ENCODE measurements at regions not wholly inside any gene's neighbourhood (a gene's known extent, or its start where the extent isn't known, plus 50 kb on each side); places are given as distances from the start of the nearest gene placed in this dataset.
"Not testable (repeated sequence)": the region's sequence is repeated elsewhere in the genome, so short reads cannot be mapped to it uniquely, and the experiment has no call there.

GRCh38 chr9:106218427-106218826 is 524.1 kb downstream of the TMEM38B start:
- intact Hi-C loops (cut with micrococcal nuclease) = no loop called here
- ATAC-seq (no peak), DNase-seq (no peak)
- Mint-ChIP-seq H3K36me3 (no peaks in the 10 kb centered on the region), H3K9me3 (peaks cover 0 to 16% (median 4%) of the 10 kb centered on the region in 11 donors), H3K4me1 (no peaks in the 10 kb centered on the region), H3K27me3 (no peaks in the 10 kb centered on the region), H3K27ac (no peak overlapping the region), H3K4me3 (no peak overlapping the region)
- Histone ChIP-seq H3K36me3 (ENCODE audit: control insufficient read depth in 2 of 3, insufficient read depth in 3 of 3, low read length in 3 of 3) (no peaks in the 10 kb centered on the region), H3K27me3 (ENCODE audit: control insufficient read depth in 2 of 2, insufficient read depth in 2 of 2, low read length in 2 of 2) (no peaks in the 10 kb centered on the region), H3K4me1 (ENCODE audit: control insufficient read depth in 2 of 2, insufficient read depth in 2 of 2, low read length in 2 of 2) (no peaks in the 10 kb centered on the region), H3K4me3 (ENCODE audit: low read length) (no peak overlapping the region), H3K27ac (ENCODE audit: low read depth, low read length) (no peak overlapping the region), H3K9me3 (ENCODE audit: control insufficient read depth in 2 of 3, low read length in 3 of 3) (peaks cover 0 to under 1% (median 0%) of the 10 kb centered on the region in 3 experiments)
- CTCF ChIA-PET = no interaction called here
- POLR2A ChIA-PET = no interaction called here

- no peaks in the 10 kb centered on the region for H3K36me3 ChIP-seq (ENCODE audit: control insufficient read depth in 2 of 3, insufficient read depth in 3 of 3, low read length in 3 of 3)
- peaks cover 0 to 5% (median 0%) of the 10 kb centered on the region in 3 experiments for H3K9me3 ChIP-seq (ENCODE audit: control insufficient read depth in 2 of 3, low read length in 3 of 3)
- ChIA-PET CTCF (no interaction called here), POLR2A (no interaction called here)
- DNase-seq = no peak
- no peaks in the 10 kb centered on the region for H3K27me3 Mint-ChIP-seq
- H3K4me3 Mint-ChIP-seq = no peak overlapping the region
- H3K4me1 Mint-ChIP-seq = no peaks in the 10 kb centered on the region
- ATAC-seq = no peak
- no peaks in the 10 kb centered on the region for H3K27me3 ChIP-seq (ENCODE audit: control insufficient read depth in 2 of 2, insufficient read depth in 2 of 2, low read length in 2 of 2)
- no peak overlapping the region for H3K27ac ChIP-seq (ENCODE audit: low read depth, low read length)
- H3K4me3 ChIP-seq (ENCODE audit: low read length) = no peak overlapping the region
- intact Hi-C loops (cut with micrococcal nuclease) = no loop called here
- no peaks in the 10 kb centered on the region for H3K36me3 Mint-ChIP-seq
- no peaks in the 10 kb centered on the region for H3K4me1 ChIP-seq (ENCODE audit: control insufficient read depth in 2 of 2, insufficient read depth in 2 of 2, low read length in 2 of 2)
- no peak overlapping the region for H3K27ac Mint-ChIP-seq
- peaks cover 0 to 20% (median 4%) of the 10 kb centered on the region in 11 donors for H3K9me3 Mint-ChIP-seq
Measured at GRCh38 chr9:106218854-106219253, 524.5 kb downstream of the TMEM38B start.

GRCh38 chr9:106220415-106220814 is 526.1 kb downstream of the TMEM38B start:
- Histone ChIP-seq H3K9me3 (ENCODE audit: control insufficient read depth in 2 of 3, low read length in 3 of 3) (peaks cover 0 to 7% (median 0%) of the 10 kb centered on the region in 3 experiments), H3K4me3 (ENCODE audit: low read length) (no peak overlapping the region), H3K4me1 (ENCODE audit: control insufficient read depth in 2 of 2, insufficient read depth in 2 of 2, low read length in 2 of 2) (no peaks in the 10 kb centered on the region), H3K27me3 (ENCODE audit: control insufficient read depth in 2 of 2, insufficient read depth in 2 of 2, low read length in 2 of 2) (no peaks in the 10 kb centered on the region), H3K27ac (ENCODE audit: low read depth, low read length) (no peak overlapping the region), H3K36me3 (ENCODE audit: control insufficient read depth in 2 of 3, insufficient read depth in 3 of 3, low read length in 3 of 3) (no peaks in the 10 kb centered on the region)
- Mint-ChIP-seq H3K27ac (no peak overlapping the region), H3K4me1 (no peaks in the 10 kb centered on the region), H3K36me3 (no peaks in the 10 kb centered on the region), H3K27me3 (no peaks in the 10 kb centered on the region), H3K9me3 (peaks cover 2 to 27% (median 9%) of the 10 kb centered on the region in 11 donors), H3K4me3 (no peak overlapping the region)
- ChIA-PET POLR2A (no interaction called here), CTCF (no interaction called here)
- intact Hi-C loops (cut with micrococcal nuclease) = no loop called here
- DNase-seq = no peak
- no peak for ATAC-seq

DNA sequence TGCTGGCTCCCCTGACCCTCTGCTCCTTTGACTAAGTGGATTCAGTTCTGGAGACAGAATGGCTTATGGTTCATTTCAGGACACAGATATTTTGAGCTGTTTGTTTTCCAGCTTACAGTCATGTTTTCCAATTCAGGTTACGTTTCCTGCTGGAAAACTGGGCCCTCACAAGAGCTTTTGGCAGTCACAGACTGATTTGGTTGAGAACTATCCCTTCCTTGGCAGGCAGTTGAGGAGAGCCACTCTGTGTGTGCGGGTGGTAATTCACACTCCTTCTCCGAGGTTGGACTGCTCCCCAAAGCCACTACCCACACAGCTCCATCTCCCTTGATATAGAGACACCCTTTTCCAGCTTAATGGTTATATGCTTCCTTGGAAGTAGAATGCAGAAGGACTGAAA is 534.5 kb downstream of the TMEM38B start:
- DNase-seq (no peak), ATAC-seq (no peak)
- ChIA-PET POLR2A (no interaction called here), CTCF (no interaction called here)
- Mint-ChIP-seq H3K36me3 (peaks cover 0 to 7% (median 0%) of the 10 kb centered on the region in 5 donors), H3K4me1 (peaks cover 0 to 1% (median 0%) of the 10 kb centered on the region in 7 donors), H3K27me3 (no peaks in the 10 kb centered on the region), H3K4me3 (no peak overlapping the region), H3K9me3 (peaks cover 2 to 40% (median 11%) of the 10 kb centered on the region in 11 donors), H3K27ac (no peak overlapping the region)
- Histone ChIP-seq H3K4me1 (ENCODE audit: control insufficient read depth in 2 of 2, insufficient read depth in 2 of 2, low read length in 2 of 2) (no peaks in the 10 kb centered on the region), H3K9me3 (ENCODE audit: control insufficient read depth in 2 of 3, low read length in 3 of 3) (peaks cover 0 to 2% (median 0%) of the 10 kb centered on the region in 3 experiments), H3K36me3 (ENCODE audit: control insufficient read depth in 2 of 3, insufficient read depth in 3 of 3, low read length in 3 of 3) (no peaks in the 10 kb centered on the region), H3K4me3 (ENCODE audit: low read length) (no peak overlapping the region), H3K27me3 (ENCODE audit: control insufficient read depth in 2 of 2, insufficient read depth in 2 of 2, low read length in 2 of 2) (no peaks in the 10 kb centered on the region), H3K27ac (ENCODE audit: low read depth, low read length) (no peak overlapping the region)
- intact Hi-C loops (cut with micrococcal nuclease) = no loop called here

- H3K9me3 ChIP-seq (ENCODE audit: control insufficient read depth in 2 of 3, low read length in 3 of 3) = no peaks in the 10 kb centered on the region
- ChIA-PET POLR2A (no interaction called here), CTCF (no interaction called here)
- Mint-ChIP-seq H3K4me1 (peaks cover 0 to 1% (median 0%) of the 10 kb centered on the region in 7 donors), H3K9me3 (peaks cover 2 to 32% (median 9%) of the 10 kb centered on the region in 11 donors), H3K36me3 (peaks cover 0 to 7% (median 0%) of the 10 kb centered on the region in 5 donors), H3K27me3 (no peaks in the 10 kb centered on the region), H3K27ac (no peak overlapping the region), H3K4me3 (no peak overlapping the region)
- H3K36me3 ChIP-seq (ENCODE audit: control insufficient read depth in 2 of 3, insufficient read depth in 3 of 3, low read length in 3 of 3) = no peaks in the 10 kb centered on the region
- no peak overlapping the region for H3K27ac ChIP-seq (ENCODE audit: low read depth, low read length)
- no peak overlapping the region for H3K4me3 ChIP-seq (ENCODE audit: low read length)
- H3K27me3 ChIP-seq (ENCODE audit: control insufficient read depth in 2 of 2, insufficient read depth in 2 of 2, low read length in 2 of 2) = no peaks in the 10 kb centered on the region
- DNase-seq (no peak), ATAC-seq (no peak)
- H3K4me1 ChIP-seq (ENCODE audit: control insufficient read depth in 2 of 2, insufficient read depth in 2 of 2, low read length in 2 of 2) = no peaks in the 10 kb centered on the region
- intact Hi-C loops (cut with micrococcal nuclease) = no loop called here
Measured at GRCh38 chr9:106233116-106233515, 538.8 kb downstream of the TMEM38B start.

DNA sequence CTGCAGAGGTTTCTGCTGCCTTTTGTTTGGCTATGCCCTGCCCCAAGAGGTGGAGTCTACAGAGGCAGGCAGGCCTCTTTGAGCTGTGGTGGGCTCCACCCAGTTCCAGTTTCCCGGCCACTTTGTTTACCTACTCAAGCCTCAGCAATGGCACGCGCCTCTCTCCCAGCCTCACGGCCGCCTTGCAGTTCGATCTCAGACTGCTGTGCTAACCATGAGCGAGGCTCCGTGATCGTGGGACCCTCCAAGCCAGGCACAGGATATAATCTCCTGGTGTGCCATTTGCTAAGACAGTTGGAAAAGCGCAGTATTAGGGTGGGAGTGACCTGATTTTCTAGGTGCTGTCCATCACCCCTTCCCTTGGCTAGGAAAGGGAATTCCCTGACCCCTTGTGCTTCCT is 566.6 kb downstream of the TMEM38B start:
- H3K4me3 Mint-ChIP-seq; H3K36me3 ChIP-seq (ENCODE audit: control insufficient read depth in 2 of 3, insufficient read depth in 3 of 3, low read length in 3 of 3); DNase-seq; H3K36me3 Mint-ChIP-seq; H3K27me3 ChIP-seq (ENCODE audit: control insufficient read depth in 2 of 2, insufficient read depth in 2 of 2, low read length in 2 of 2); intact Hi-C loops (cut with micrococcal nuclease); H3K4me1 Mint-ChIP-seq; H3K27ac ChIP-seq (ENCODE audit: low read depth, low read length); CTCF ChIA-PET; H3K4me3 ChIP-seq (ENCODE audit: low read length); POLR2A ChIA-PET; H3K9me3 ChIP-seq (ENCODE audit: control insufficient read depth in 2 of 3, low read length in 3 of 3); H3K27ac Mint-ChIP-seq; H3K27me3 Mint-ChIP-seq; ATAC-seq; H3K4me1 ChIP-seq (ENCODE audit: control insufficient read depth in 2 of 2, insufficient read depth in 2 of 2, low read length in 2 of 2): not testable (repeated sequence)
- H3K9me3 Mint-ChIP-seq = peaks cover 5 to 37% (median 12%) of the 10 kb centered on the region in 11 donors

- H3K36me3 Mint-ChIP-seq = no peaks in the 10 kb centered on the region
- CTCF ChIA-PET = no interaction called here
- intact Hi-C loops (cut with micrococcal nuclease) = no loop called here
Measured at GRCh38 chr9:106277966-106278365, 583.6 kb downstream of the TMEM38B start.

More at GRCh38 chr9:106277966-106278365, 583.6 kb downstream of the TMEM38B start:
- H3K4me3 Mint-ChIP-seq = no peak overlapping the region
- H3K27me3 Mint-ChIP-seq = no peaks in the 10 kb centered on the region
- no peaks in the 10 kb centered on the region for H3K4me1 Mint-ChIP-seq
- H3K27me3 ChIP-seq (ENCODE audit: control insufficient read depth in 2 of 2, insufficient read depth in 2 of 2, low read length in 2 of 2) = no peaks in the 10 kb centered on the region
- H3K4me1 ChIP-seq (ENCODE audit: control insufficient read depth in 2 of 2, insufficient read depth in 2 of 2, low read length in 2 of 2) = no peaks in the 10 kb centered on the region
- POLR2A ChIA-PET = no interaction called here
- no peak overlapping the region for H3K27ac Mint-ChIP-seq
- peaks cover 0 to 31% (median 5%) of the 10 kb centered on the region in 11 donors for H3K9me3 Mint-ChIP-seq
- ATAC-seq (no peak), DNase-seq (no peak)
- H3K4me3 ChIP-seq (ENCODE audit: low read length) = no peak overlapping the region
- no peaks in the 10 kb centered on the region for H3K9me3 ChIP-seq (ENCODE audit: control insufficient read depth in 2 of 3, low read length in 3 of 3)
- no peaks in the 10 kb centered on the region for H3K36me3 ChIP-seq (ENCODE audit: control insufficient read depth in 2 of 3, insufficient read depth in 3 of 3, low read length in 3 of 3)
- no peak overlapping the region for H3K27ac ChIP-seq (ENCODE audit: low read depth, low read length)

Data from naive thymus-derived CD4-positive, alpha-beta T cell (primary cell).